ENCODE measurements at regions not wholly inside any gene's neighbourhood (a gene's known extent, or its start where the extent isn't known, plus 50 kb on each side); places are given as distances from the start of the nearest gene placed in this dataset.
A peak's percentile ranks its signal among the peaks of the same experiment; 100 is the strongest.

DNA sequence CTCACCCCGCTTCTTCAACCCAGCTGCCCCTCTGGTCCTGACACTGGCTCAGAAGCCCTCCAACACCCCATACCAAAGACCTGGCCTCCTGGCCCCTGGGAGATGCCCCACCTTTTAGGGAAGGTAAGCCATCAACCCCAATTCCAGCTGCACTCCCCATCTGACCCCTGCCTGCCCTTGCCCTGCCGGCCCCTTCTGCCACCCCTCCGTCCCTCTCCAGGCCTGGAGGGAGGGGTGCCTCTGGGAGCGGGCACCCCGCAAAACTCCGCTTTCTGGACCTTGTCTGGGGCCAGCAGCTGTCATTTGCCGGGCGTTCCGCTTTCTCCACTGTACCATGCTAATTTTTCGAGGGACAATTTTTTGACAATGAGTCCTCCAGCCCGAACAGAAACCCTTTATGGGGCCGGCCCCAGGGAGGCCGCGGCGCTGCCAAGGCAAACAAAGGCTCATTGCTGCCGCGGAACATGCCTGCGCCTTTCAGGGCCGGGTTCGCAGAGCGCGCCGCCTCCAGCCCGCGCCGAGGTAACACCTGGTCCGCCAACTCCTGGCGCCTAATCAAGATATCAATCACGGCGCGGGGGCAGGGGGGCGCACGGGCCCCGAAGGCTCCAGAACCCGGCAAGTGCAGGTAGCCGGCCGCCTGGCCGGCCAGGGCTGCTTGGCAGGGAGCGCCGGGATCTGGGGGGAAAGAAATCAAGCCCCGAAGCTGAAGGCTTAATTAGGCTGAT lies 96.0 kb downstream of the INHBB start:
- DNase-seq = peak; percentile 69

DNA sequence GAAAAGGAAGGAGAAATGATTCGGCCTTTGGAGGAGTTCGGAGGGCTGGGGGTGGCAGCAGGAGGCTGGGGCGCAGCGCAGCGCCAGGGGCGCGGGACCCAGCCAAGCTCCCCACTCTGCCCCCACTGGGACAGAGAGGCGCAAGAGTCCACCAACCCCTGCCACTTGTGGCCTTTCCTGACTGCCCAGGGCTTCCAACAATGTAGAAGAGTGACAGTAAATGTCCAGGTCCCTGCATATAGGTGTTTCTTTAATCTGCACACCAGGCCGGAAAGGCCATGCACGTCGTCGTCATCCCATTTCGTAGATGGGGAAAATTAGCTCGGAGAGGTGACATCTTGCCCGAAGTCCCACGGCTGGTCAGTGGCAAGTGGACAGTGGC lies 96.6 kb downstream of the INHBB start:
- no peak for DNase-seq

DNA sequence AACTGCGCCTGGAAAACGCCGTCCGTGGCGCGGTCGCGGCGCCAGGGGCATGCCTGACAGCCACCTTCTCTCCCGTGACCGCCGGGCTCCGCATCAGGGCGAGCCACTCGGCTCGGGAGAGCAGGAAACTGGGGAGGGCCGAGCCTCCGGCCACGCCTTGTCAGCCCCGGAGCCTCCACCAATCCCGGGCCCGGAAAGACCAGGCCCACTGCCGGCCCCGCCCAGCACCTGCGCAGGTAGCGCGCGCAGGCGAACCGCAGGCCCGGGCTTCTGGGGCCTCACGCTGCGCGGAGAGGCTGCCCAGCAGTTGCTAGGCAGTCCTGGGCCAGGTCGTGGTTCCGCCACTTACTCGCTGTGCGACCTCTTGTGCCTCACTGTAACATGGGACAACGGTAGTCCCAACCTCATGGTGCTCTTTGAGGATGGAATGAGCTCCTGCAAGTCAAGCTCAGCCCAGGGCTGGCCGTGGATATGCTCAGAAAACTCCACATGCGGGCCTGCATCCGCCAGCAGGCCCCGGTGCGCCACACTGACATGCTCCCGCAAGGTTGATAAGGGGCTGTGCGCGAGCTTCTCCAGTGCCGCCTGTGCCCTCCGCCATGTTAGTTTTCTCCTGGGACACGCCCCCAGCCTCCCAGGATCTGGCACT lies 97.1 kb downstream of the INHBB start:
- DNase-seq = peak; percentile 64

DNA sequence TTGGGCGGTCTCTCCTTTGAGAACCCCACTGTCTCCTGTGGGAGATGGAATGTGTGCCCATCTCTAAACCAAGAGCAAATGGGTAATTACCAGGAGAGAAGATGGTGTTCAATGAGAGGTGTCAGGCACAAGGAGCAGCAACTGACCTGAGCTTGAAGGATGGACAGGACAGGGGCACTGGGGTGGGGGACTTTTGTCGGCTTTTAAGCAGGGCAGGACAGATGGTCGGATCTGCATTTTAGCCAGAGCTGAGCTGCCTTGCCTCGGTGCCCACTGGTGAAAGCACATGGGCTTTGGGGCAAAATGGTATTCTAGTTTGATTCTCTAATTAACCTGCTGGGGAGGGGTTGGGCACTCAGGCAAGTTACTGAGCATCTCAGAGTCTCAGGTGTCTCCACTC lies 98.0 kb downstream of the INHBB start:
- DNase-seq = no peak

DNA sequence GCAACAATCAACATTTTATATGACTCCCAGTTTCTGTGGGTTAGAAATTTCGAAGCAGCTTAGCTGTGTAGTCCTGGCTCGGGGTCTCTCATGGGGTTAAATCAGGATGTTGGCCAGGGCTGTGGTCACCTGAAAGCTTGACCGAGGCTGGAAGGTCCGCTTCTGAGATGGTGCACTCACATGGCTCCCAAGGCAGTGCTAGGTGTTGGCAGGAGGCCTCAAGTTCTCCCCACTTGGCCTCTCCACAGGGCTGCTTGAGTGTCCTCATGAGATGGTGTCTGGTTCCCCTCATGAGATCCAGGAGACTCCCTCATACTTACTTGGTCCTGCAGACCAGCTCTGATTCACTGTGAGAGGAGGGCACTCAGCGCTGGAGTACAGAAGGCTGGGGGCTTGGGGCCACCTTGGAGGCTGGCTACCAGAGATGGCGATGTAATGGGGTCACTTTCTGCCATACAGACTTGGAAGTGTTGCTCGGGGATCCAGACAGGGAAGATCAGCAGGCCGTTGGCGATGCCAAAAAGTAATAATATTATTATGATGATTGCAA lies 98.8 kb downstream of the INHBB start:
- DNase-seq = no peak

DNA sequence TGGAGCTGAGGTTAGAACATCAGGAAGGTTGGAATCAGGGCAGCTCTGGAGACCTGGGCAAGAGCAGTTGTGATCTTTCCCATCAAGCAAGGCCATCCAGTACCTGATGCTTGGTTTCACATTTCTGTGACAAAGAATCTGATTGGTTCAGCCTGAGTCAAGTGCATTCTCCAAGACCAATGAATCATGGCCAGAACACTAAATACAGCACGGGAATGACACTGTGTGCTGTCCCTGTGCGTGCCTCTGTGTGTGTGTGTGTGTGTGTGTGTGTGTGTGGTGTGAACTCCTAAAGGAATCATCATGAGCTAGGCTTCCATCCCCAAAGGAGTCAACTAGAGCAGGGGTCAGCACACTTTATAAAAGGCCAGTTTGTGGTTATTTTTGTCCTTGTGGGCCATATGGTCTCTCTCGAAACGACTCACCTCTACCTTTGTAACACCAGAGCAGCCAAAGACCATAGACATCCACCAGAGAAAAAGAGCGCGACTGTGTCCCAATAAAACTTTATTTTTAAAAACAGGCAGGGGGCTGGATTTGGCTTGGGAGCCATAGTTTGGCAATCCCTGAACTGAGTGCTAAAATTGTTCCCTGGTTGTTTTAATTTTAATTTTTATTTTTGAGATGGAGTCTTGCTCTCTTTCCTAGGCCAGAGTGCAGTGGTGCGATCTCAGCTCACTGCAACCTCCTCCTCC lies 99.7 kb downstream of the INHBB start:
- DNase-seq = peak; percentile 30

DNA sequence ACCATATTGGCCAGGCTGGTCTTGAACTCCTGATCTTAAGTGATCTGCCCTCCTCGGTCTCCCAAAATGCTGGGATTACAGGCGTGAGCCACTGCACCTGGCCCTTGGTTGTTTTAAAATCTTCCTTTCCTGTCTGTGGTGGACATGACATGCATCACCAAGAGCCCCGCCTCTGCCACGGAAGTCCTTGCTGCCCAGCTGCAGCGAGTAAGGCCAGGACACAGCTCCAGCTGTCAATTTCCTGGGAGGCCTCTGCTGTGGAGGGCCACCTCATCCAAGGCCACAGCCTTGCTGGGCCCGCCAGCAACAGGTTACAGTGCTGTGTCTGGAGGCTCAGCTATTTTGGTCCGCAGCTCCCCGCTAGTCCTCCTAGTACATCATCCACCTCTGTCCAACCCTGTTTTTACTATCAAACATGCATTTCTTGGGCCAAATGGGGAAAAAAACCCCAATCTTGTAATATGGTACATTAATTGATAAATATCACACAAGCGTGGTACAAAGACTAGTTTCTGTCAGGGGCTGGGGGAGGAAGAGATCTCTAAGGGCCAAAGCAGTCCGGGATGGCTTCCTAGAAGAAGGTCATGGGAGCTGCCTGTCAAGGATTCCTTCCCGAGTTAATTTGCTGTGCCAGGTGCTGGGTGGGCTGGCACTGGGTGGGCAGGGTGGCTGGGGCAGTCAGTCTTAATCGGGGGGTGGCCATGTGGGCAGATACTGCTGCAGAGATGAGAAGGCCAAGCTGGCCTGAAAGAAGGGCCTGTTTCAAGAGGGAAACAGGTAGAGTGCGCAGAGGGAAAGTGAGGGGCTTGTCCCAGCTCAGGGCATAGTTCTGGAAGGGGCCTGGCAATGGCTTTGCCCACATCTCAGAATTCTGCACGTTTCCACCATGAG lies 100.5 kb downstream of the INHBB start:
- no peak for DNase-seq

DNA sequence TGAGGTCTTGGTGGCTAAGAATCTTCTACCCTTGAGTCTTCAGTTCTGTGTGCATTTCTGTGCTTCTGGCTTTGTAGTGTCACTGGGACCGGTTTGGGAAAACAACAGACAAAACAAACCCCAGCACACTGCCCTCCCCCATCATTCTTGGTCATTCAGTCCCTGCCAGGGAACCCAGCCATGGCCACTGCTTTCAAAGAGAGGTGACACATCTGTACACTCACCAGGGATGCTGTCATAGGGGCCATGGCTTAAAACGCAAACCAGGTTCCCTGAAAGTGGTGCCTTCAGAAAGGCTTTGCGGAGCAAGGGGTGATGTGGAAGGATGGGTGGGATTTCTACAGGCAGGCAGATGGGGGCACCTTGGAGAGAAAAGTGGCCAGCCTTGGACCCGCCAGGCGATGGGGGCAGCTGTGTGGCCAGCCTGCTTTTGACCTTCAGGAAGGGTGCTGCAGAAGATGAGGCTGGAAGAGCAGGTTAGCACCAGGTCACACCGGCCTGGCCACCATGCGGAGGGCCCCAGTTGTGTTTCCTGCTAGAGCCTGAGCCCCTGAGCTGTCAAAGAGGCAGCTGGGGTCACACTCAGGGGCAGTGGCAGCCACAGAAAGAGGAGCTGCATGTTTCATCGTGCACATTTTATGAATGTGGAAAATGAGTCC lies 101.3 kb downstream of the INHBB start:
- no peak for DNase-seq

DNA sequence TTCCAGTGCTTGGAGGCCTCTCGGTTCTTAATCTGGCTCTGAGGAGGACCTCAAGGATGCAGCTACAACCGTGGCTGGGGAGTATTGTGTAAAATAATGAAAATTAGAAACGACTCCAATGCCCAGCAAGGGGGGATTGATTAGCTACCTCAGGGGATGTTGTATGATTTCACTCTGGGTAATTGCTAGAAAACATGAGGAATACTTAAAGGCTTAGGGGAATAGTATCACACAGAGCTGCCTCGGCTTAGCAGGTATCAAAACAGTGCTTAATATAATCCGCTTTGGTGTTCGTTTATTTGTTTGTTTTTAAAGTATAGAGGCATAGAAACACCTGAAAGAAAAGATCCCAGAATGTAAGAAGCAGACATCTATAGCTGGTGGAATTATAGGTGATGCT lies 102.5 kb downstream of the INHBB start:
- DNase-seq = no peak

DNA sequence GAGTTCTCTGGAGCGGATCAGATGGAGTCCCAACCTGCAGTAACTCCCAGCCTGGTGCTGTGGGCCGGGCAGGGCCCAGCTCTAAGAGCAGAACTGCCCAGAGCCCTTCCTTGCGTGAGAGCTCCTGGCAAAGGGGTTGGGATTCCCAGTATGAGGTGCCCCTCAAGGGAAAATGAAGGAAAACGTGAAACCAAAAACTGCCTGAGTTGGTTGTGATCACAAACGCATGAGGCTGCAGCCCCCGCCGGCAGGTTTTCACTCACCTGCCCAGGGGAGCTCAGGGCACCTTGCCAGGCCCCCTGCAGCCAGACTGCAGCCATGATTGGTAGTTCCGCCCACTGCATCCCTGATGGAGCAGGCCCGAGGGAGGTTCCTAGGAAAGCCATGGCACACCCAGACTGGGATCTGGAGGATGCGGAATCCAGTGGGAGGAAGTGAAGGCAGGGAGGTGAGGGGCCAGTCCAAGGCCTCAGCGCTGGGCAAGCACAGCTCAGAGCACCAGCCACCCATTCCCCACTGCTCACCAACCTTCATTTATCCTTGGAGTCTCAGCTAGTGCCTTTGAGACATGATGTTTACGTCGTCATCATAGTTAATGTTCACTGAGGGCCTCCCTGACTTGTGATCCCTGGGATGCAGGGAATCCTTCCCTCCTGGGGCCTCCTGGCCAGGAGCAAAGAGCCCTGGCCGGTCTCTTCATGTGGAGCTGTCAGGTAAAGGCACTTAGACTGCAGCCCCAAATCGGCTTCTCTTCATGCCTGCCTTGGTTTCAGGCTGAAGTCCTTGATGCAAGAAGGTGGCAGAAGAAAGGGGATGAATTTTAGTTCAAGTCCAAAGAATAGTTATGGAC lies 103.2 kb downstream of the INHBB start:
- DNase-seq = no peak

DNA sequence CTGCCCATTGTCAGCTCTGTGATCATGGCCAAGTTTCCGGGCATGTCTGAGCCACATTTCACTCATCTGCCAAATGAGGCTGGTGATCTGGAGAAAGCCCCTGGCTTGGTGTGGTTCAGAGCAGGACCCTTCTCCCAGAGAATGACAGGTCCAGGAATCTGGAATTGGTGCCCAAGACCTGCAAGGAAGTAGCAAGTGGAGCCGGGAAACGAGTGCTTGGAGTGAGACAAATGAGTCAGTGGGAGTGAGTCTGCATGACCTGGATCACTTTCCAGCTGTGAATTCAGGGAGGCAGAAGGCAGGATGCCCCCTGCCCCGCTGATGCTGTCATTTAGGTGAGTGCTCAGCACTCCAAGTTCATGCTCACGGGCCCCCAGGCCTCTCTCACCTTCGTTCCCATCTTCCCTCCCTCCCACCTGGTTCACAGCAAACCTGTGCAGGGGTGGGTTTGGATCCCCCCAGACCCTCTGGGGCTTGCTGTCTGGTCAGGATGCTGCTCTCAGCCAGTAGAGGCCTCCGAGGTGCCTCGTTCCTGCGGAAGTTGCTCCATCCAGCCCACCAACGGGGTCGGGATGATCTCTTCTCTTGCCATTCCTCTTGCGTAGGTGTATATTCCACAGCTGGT lies 104.4 kb downstream of the INHBB start:
- no peak for DNase-seq

DNA sequence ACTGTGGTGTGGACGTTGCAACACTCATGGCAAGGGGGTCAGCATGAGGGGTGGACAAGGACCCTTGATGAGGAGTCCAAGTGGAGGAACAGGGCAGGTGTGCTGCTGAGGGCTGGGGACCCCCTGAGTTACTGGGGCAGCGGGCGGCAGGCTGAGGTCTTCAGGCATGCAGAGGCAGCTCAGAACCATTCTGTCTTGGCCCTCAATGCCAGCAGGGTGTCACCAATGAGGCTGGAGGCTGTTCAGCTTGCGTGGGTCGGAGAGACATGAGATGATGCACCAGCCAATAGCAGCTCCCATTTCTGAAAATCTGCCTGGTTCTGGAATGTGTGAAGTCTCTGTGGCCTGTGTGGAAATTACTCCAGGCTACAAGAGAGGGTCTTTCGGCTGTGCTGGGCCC lies 105.4 kb downstream of the INHBB start:
- DNase-seq = no peak

DNA sequence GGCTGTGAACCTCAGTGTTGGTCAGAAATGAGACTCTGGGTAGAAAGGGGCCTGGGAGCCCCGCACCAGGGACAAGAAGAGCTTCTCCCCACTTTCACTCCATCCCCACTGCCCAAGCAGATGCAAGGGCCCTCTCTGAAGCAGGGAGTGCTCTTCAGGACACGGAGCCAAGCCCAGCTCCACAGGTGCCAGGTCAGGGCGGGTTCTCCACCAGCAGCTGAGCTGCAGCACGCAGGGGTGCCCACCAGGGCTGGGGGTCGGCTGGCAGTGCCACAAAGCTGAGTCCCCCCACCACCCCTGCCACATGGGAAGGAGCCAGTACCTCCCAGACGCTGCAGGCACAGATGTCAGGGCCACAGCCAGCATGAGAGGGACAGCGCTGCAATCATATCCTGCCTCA lies 106.2 kb downstream of the INHBB start:
- no peak for DNase-seq

DNA sequence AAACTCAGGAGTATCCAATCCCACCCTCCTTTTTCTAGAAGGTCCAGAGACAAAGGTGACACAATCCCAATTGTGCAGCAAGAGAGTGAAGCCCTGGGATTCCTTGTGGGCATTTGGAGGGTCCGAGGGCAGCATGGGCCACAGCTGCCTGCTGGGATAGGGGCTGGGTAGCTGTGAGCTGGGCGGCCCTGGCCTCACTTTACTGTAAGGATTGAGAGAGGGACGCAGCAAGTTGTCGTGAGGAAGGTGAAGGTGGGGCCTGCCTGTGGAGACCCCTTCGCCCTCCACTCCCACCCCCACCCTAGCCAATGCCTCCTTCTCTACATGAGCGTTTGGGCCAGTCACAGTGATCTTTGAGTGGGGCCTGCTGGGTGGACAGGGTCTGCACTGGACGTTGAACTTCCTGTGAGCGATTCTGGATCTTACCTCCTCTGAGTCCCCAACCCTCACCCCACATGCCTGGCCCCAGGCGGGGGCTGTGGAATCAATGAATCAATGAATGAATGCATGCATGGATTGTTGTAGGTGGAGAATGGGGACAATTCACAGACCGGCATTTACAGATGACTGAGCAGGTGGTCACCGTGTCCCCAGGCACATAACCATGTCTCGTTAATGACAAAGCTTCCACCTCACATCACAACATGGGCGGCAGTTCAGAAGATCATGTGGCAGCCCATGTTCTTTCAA lies 107.2 kb downstream of the INHBB start:
- DNase-seq = no peak

DNA sequence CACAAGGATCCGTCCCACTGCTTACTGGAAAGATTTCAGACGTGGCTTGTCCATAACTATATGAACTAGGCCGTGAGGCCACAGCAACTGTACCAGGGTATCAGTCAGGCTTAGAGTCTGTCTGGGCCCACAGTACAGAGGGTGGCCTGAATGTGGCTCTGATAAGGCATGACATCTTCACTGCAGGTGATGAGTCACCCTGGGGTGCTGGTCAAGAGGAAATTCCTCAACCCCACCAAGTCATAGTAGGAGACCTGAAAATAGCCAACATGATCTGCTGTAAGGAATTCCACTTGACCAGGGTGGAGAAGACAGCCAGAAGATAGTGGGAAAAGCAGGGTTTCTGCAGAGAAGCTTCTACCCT lies 107.7 kb downstream of the INHBB start:
- DNase-seq = no peak

DNA sequence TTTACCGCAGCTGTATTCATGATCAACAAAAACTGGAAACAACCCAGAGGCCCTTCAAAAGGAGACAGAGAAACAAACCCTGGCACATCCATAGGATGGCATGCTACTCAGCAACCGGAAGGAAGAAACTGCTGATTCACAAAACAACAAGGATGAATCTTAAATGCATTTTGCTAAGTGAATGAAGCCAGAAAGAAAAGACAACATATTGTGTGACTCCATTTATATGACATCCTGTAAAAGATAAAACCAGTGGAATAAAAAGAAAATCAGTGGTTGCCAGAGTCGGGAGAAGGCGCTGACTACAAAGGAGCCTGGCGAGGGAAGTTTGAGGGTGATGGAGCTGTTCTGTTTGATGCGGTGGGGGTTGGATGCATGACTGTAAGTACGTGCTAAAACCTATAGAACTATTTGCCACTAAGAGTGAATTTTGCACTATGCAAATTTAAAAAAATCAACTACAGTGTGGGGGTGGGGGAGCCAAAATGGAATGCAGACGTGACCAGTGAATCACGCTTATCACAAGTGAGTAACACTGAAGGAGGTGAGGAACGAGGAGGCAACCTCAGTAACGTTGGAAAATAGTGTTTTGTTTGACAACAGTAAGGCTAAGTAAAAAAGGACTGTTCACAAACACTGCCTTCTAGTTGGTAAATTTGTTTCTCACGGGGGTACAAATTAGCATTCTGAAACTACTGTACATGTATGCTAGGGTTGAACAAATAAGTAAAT lies 108.9 kb downstream of the INHBB start:
- DNase-seq = no peak

DNA sequence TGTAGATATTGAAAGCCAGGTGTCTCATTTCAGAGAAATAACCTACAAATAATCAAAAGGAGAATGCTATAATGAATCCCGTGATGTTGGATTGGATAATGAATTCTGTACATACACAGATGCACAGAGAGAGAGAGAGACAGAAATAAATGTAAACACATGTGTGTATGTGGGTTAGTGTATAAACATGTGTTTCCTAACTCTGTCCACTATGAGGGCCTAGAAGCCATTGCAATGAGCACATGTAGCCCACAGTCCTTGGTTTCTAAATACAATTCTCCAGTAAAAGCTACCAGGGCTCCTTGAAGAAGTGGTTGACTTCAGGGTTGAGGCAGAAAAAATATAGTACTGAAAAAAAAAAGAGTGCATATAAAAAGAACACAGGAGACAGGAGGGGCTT lies 109.5 kb downstream of the INHBB start:
- DNase-seq = no peak

DNA sequence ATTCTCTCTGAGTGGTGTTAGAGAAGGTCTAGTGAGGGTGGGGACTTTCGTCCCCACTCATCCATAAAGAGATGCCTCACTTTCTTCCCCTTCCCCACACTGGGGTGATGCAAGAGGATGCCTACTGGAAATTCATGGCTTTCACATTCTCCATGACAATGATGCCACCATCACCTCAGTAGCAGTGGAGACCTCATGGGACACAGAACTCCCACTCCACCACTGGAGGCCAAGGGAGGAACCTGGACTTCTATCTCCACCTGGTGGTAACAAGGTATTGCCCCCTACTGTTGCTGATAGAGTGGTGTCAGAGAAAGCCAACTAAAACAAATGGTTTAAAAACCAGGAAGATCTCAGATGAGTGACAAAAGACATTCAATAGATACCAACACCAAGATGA lies 110.9 kb downstream of the INHBB start:
- DNase-seq = no peak

DNA sequence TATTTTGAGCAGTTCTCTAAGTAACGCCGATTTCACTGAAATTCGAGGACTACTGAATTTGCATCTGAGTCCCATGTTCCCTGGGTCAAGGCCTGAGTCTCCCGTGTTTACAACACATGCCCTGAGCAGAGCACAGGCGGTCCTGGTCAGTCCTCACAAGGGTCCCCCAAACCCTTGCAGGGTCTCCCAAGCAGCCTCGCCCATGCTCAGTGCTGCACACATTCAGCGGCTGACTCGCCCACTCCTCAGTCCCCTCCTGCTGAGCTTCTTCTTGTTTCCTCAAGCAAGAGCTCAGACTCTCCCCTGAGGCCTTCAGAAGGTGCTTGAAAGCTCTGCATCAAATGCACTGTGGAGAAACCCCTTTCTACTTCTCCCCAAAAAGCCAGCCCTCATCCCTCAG lies 114.6 kb downstream of the INHBB start:
- DNase-seq = no peak

DNA sequence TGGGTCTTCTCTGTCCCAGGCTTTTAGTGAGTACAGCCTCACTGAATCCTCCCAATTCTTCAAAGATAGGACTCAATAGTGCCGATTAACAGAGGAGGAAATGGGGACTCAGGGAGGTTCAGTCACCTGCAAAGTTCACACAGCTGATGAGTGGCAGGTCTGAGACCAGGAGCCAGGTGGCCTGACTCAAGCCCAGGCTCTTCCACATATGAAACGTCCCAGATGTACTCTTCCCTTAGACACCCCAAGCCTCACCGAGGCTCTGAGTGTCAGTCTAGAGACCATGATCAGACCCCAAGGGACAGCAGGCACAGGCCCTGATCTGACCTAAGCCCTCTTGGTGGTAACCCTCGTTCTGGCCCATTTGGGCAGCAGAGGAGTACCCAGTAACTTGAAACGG lies 115.2 kb downstream of the INHBB start:
- no peak for DNase-seq
